ENCODE measurements at regions not wholly inside any gene's neighbourhood (a gene's known extent, or its start where the extent isn't known, plus 50 kb on each side); places are given as distances from the start of the nearest gene placed in this dataset.
"Not testable (repeated sequence)": the region's sequence is repeated elsewhere in the genome, so short reads cannot be mapped to it uniquely, and the experiment has no call there.

DNA sequence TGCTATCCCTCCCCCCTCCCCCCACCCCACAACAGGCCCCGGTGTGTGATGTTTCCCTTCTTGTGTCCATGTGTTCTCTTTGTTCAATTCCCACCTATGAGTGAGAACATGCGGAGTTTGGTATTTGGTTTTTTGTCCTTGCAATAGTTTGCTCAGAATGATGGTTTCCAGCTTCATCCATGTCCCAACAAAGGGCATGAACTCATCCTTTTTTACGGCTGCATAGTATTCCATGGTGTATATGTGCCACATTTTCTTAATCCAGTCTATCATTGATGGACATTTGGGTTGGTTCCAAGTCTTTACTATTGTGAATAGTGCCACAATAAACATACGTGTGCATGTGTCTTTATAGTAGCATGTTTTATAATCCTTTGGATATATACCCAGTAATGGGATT, 98.3 kb upstream of the DPH5 start:
- TF ChIP-seq, protein P1, sequence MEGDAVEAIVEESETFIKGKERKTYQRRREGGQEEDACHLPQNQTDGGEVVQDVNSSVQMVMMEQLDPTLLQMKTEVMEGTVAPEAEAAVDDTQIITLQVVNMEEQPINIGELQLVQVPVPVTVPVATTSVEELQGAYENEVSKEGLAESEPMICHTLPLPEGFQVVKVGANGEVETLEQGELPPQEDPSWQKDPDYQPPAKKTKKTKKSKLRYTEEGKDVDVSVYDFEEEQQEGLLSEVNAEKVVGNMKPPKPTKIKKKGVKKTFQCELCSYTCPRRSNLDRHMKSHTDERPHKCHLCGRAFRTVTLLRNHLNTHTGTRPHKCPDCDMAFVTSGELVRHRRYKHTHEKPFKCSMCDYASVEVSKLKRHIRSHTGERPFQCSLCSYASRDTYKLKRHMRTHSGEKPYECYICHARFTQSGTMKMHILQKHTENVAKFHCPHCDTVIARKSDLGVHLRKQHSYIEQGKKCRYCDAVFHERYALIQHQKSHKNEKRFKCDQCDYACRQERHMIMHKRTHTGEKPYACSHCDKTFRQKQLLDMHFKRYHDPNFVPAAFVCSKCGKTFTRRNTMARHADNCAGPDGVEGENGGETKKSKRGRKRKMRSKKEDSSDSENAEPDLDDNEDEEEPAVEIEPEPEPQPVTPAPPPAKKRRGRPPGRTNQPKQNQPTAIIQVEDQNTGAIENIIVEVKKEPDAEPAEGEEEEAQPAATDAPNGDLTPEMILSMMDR (tag by site-specific recombination; IDR thresholded peaks at IDR 0.05): not testable (repeated sequence)
- TF ChIP-seq ZNF274 (IDR thresholded peaks at IDR 0.05; ENCODE audit: low read length); ZNF274 (tag by site-specific recombination; IDR thresholded peaks at IDR 0.05; ENCODE audit: borderline replicate concordance): not testable (repeated sequence)

Measured in HEK293 (cell line).